Upper lobe of left lung (tissue), 4 donors: ENCODE measurements at regions not wholly inside any gene's neighbourhood (a gene's known extent, or its start where the extent isn't known, plus 50 kb on each side); places are given as distances from the start of the nearest gene placed in this dataset.

Experiments
- CTCF ChIP-seq, 6 experiments: fragments of 450-650 bp in 4 of 6; fragments of 200-600 bp in 2 of 6; sonication (generic) in 2 of 6; IDR thresholded peaks; one replicate each; pipeline ENCODE4 v1.5.1; 2016 to 2019; ENCODE audit warnings: antibody characterized with exemption in 6 of 6
- EP300 ChIP-seq, 4 donors: sonication (generic); formaldehyde crosslinking; IDR thresholded peaks; one replicate each; pipeline ENCODE4 v1.5.1; 2017; ENCODE audit warnings: antibody characterized with exemption in 4 of 4, control low read depth in 2 of 4
- POLR2A ChIP-seq, 4 donors: fragments of 450-650 bp; IDR thresholded peaks; one replicate each; pipeline ENCODE4 v1.5.1; 2016 to 2017; ENCODE audit warnings: antibody characterized with exemption in 4 of 4, mild to moderate bottlenecking in 2 of 4
- POLR2AphosphoS5 ChIP-seq, 2 donors: sonication (generic); formaldehyde crosslinking; IDR thresholded peaks; one replicate each; pipeline ENCODE4 v1.5.1; 2017; ENCODE audit warnings: antibody characterized with exemption in 2 of 2

GRCh38 chr15:60102748-60103147, 98.6 kb downstream of the FOXB1 start:
- TF ChIP-seq CTCF (IDR thresholded peaks at IDR 0.05), result no peak
- TF ChIP-seq POLR2A (IDR thresholded peaks at IDR 0.05), result no peak
- no peak for TF ChIP-seq POLR2AphosphoS5 (IDR thresholded peaks at IDR 0.05)
- TF ChIP-seq EP300 (IDR thresholded peaks at IDR 0.05), result no peak
